PC-9 (cell line): ENCODE measurements at regions not wholly inside any gene's neighbourhood (a gene's known extent, or its start where the extent isn't known, plus 50 kb on each side); places are given as distances from the start of the nearest gene placed in this dataset.

ENCODE experiments used
- BruUV-seq: library from RNA; stranded (reverse); fragments of 400-500 nt; replicated peaks from 2 replicates; lab custom pipeline; 2021; lab: Mats Ljungman, UMichigan
- CTCF ChIA-PET: fragments of 300-600 bp; sonication (Branson Sonifier 250); formaldehyde crosslinking; loops from one replicate; lab custom pipeline; 2022; ENCODE audit warnings: antibody characterized with exemption; lab: Charles Lee
- POLR2A ChIA-PET: fragments of 300-600 bp; sonication (Branson Sonifier 250); formaldehyde crosslinking; loops from one replicate; lab custom pipeline; 2022; ENCODE audit warnings: antibody characterized with exemption; ENCODE audit not compliant: unreplicated experiment; lab: Charles Lee
- DNase-seq, 2 experiments: peaks; one replicate each; pipeline versions ENCODE4 v3.0.0 to v3.0.0-alpha.2; 2015 to 2022; ENCODE audit warnings: mixed read lengths in 1 of 2
- H2AFZ ChIP-seq: fragments of 200-600 bp; sonication (generic); 2 replicates; pipeline ENCODE4 v1.8.1; 2017; ENCODE audit warnings: antibody characterized with exemption
- H3F3A ChIP-seq: fragments of 200-600 bp; sonication (generic); 2 replicates; pipeline ENCODE4 v1.8.1; 2017; ENCODE audit warnings: antibody characterized with exemption, mild to moderate bottlenecking, low read depth; ENCODE audit not compliant: insufficient read depth
- H3K27ac ChIP-seq: fragments of 200-600 bp; sonication (generic); 2 replicates; pipeline ENCODE4 v1.6.1; 2016; ENCODE audit warnings: mixed run types
- H3K27me3 ChIP-seq: fragments of 200-600 bp; sonication (generic); 2 replicates; pipeline ENCODE4 v1.6.1; 2016; ENCODE audit warnings: low read depth, mixed run types; ENCODE audit not compliant: insufficient read depth
- H3K36me3 ChIP-seq: fragments of 200-600 bp; sonication (generic); 2 replicates; pipeline ENCODE4 v1.6.1; 2016; ENCODE audit warnings: low read depth, mixed run types
- H3K4me1 ChIP-seq: fragments of 200-600 bp; sonication (generic); replicated peaks from 2 replicates; pipeline ENCODE4 v1.6.1; 2016; ENCODE audit warnings: mixed run types; ENCODE audit not compliant: insufficient read depth
- H3K4me2 ChIP-seq: fragments of 200-600 bp; sonication (generic); 2 replicates; pipeline ENCODE4 v1.6.1; 2017; ENCODE audit warnings: mixed run types
- H3K4me3 ChIP-seq: fragments of 200-600 bp; sonication (generic); 2 replicates; pipeline ENCODE4 v1.6.1; 2016; ENCODE audit warnings: mixed run types
- H3K79me2 ChIP-seq: fragments of 200-600 bp; sonication (generic); 2 replicates; pipeline ENCODE4 v1.6.1; 2017; ENCODE audit warnings: low read depth, mixed run types
- H3K9me2 ChIP-seq: fragments of 200-600 bp; sonication (generic); 2 replicates; pipeline ENCODE4 v1.8.1; 2017; ENCODE audit warnings: mild to moderate bottlenecking; ENCODE audit not compliant: insufficient read depth
- H3K9me3 ChIP-seq: fragments of 200-600 bp; sonication (generic); 2 replicates; pipeline ENCODE4 v1.8.1; 2016; ENCODE audit warnings: low read depth; ENCODE audit not compliant: insufficient read depth
- H4K20me1 ChIP-seq: fragments of 200-600 bp; sonication (generic); 2 replicates; pipeline ENCODE4 v1.8.1; 2017; ENCODE audit not compliant: insufficient read depth
- EZH2 ChIP-seq: fragments of 200-600 bp; sonication (generic); IDR thresholded peaks from 2 replicates; pipeline ENCODE4 v1.8.0; 2017; ENCODE audit warnings: antibody characterized with exemption, low read depth
- intact Hi-C: fragments of 100-400 bp; cut with micrococcal nuclease; formaldehyde crosslinking; loops from one replicate; pipeline ENCODE4 v1.10.0; 2022; ENCODE audit not compliant: unreplicated experiment
- TF ChIP-seq, protein P1 (sequence below): fragments of 200-600 bp; sonication (generic); conservative IDR thresholded peaks from 2 replicates; pipeline ENCODE4 v1.6.1; 2017; ENCODE audit warnings: mixed run types, antibody characterized with exemption, mild to moderate bottlenecking, moderate library complexity

DNA sequence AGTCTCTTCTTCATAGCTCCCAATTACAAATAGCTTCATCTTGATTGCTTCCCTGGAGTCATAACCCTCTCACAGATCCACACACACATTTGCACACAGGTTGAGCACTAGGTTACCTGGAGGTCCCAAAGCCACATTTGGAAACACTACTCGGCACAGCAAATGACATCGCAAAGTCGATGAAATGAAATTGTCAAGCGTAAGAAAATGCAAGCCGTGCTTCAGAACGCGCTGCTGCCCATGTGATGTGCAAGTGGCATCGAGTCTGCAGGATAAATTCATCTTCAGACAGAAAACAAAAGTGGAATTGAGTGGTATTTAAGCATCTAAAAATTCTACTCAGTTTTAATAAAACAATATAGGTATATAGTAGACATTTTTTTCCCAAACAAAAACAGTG lies 298.0 kb downstream of the TFAP2C start:
- Histone ChIP-seq H4K20me1 (no peaks in the 10 kb centered on the region), H3K27ac (no peak overlapping the region), H3K4me2 (no peak overlapping the region), H3K36me3 (no peaks in the 10 kb centered on the region), H3K27me3 (peaks cover 3% of the 10 kb centered on the region; the same call in 1 of the 2 replicates), H3K9me2 (no peaks in the 10 kb centered on the region), H3K79me2 (no peaks in the 10 kb centered on the region), H3K4me3 (no peak overlapping the region), H3K9me3 (no peaks in the 10 kb centered on the region), H3K4me1 (no peaks in the 10 kb centered on the region), H2AFZ (no peak overlapping the region), H3F3A (no peaks in the 10 kb centered on the region)
- ChIA-PET POLR2A (no interaction called here), CTCF (no interaction called here)
- no TSS peak for BruUV-seq
- TF ChIP-seq EZH2, result no peak
- TF ChIP-seq, protein P1, sequence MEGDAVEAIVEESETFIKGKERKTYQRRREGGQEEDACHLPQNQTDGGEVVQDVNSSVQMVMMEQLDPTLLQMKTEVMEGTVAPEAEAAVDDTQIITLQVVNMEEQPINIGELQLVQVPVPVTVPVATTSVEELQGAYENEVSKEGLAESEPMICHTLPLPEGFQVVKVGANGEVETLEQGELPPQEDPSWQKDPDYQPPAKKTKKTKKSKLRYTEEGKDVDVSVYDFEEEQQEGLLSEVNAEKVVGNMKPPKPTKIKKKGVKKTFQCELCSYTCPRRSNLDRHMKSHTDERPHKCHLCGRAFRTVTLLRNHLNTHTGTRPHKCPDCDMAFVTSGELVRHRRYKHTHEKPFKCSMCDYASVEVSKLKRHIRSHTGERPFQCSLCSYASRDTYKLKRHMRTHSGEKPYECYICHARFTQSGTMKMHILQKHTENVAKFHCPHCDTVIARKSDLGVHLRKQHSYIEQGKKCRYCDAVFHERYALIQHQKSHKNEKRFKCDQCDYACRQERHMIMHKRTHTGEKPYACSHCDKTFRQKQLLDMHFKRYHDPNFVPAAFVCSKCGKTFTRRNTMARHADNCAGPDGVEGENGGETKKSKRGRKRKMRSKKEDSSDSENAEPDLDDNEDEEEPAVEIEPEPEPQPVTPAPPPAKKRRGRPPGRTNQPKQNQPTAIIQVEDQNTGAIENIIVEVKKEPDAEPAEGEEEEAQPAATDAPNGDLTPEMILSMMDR, result no peak
- intact Hi-C loops, result no loop called here
- DNase-seq, result no peak

DNA sequence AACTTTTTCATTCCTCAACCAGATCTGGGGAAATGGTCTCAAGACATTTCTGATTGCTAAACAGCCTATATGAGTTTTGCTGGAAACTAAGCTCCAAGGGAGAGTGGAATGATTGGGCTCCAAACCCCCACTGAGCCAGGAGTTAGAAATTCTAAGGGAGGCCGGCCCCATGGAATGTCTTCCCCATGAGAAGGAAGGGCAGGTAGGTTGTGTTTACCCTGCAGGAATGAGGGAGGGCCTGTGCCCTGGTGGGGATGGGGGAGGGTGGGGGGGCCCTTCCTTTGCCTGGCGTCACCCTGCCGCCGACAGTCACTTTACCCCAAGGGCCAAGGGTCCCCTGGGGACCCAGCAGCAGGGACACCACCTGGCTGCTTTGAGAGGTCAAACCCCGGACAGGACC lies 298.9 kb downstream of the TFAP2C start:
- H3K36me3 ChIP-seq, result no peaks in the 10 kb centered on the region
- H3K4me2 ChIP-seq, result no peak overlapping the region
- no peak for DNase-seq
- H3K79me2 ChIP-seq, result no peaks in the 10 kb centered on the region
- TF ChIP-seq, protein P1, result no peak
- TF ChIP-seq EZH2, result no peak
- no peak overlapping the region for H3K27ac ChIP-seq
- H2AFZ ChIP-seq, result no peak overlapping the region
- no peaks in the 10 kb centered on the region for H4K20me1 ChIP-seq
- H3K27me3 ChIP-seq, result peaks cover 3% of the 10 kb centered on the region; the same call in 1 of the 2 replicates
- no peak overlapping the region for H3K4me3 ChIP-seq
- H3K9me2 ChIP-seq, result no peaks in the 10 kb centered on the region
- H3K4me1 ChIP-seq, result no peaks in the 10 kb centered on the region
- no peaks in the 10 kb centered on the region for H3K9me3 ChIP-seq
- no TSS peak for BruUV-seq
- ChIA-PET CTCF (no interaction called here), POLR2A (no interaction called here)
- intact Hi-C loops, result no loop called here
- no peaks in the 10 kb centered on the region for H3F3A ChIP-seq

DNA sequence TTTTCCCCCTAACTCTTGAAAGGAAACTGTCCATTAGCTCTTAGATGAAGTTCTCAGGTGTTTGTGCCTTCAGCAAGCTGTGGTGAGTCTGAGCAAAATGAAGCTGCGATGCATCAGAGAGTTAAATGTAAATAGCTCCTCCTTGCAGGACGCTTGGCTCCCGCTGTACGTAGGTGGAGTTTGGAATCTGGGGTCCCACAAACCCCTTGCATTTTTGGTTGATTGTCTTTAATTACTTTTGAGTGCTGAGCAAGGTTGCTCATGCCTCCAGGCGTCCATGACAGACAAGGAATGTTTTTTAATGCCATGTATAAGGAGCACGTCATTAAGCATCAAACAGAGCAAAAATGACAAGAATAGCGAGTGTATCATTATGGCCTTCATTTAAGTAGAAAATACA lies 300.5 kb downstream of the TFAP2C start:
- DNase-seq, result no peak
- Histone ChIP-seq H3K36me3 (no peaks in the 10 kb centered on the region), H3K27ac (no peak overlapping the region), H3K4me3 (no peak overlapping the region), H4K20me1 (no peaks in the 10 kb centered on the region), H2AFZ (no peak overlapping the region), H3K79me2 (no peaks in the 10 kb centered on the region), H3K9me3 (no peaks in the 10 kb centered on the region), H3K4me1 (no peaks in the 10 kb centered on the region), H3K27me3 (peaks cover 3% of the 10 kb centered on the region; the same call in 1 of the 2 replicates), H3K4me2 (no peak overlapping the region), H3K9me2 (no peaks in the 10 kb centered on the region), H3F3A (no peaks in the 10 kb centered on the region)
- no peak for TF ChIP-seq EZH2
- TF ChIP-seq, protein P1, result no peak
- intact Hi-C loops, result no loop called here
- ChIA-PET POLR2A (no interaction called here), CTCF (no interaction called here)
- BruUV-seq, result no TSS peak
